ENCODE measurements at regions not wholly inside any gene's neighbourhood (a gene's known extent, or its start where the extent isn't known, plus 50 kb on each side); places are given as distances from the start of the nearest gene placed in this dataset.

GRCh38 chr20:36092398-36093024, 62.0 kb upstream of the EPB41L1 start:
- H3K9me3 ChIP-seq (ENCODE audit: control insufficient read depth in 4 of 4, low read length in 3 of 4): no peaks in the 10 kb centered on the region
- no peaks in the 10 kb centered on the region for H3K27me3 ChIP-seq (ENCODE audit: control insufficient read depth in 4 of 4, insufficient read depth in 4 of 4, low read length in 3 of 4)
- peaks cover 7 to 15% (median 10%) of the 10 kb centered on the region in 4 donors for H3K4me1 ChIP-seq (ENCODE audit: control insufficient read depth in 4 of 4, insufficient read depth in 4 of 4, low read length in 3 of 4)
- no peak overlapping the region for H3K9ac ChIP-seq (ENCODE audit: low read depth in 1 of 2, low read length in 2 of 2)
- peak overlapping the region in 2 of 3 donors; percentile 72 to 78 for H3K4me3 ChIP-seq (ENCODE audit: low read depth in 1 of 3, low read length in 3 of 3)
- no peak for DNase-seq (ENCODE audit: low spot score)
- no peak overlapping the region for H3K27ac ChIP-seq (ENCODE audit: low read depth in 1 of 2, low read length in 2 of 2)
- WGBS: under 1% methylated on average over 89 of the region's 89 CpGs
- no peaks in the 10 kb centered on the region for H3K36me3 ChIP-seq (ENCODE audit: control insufficient read depth in 4 of 4, insufficient read depth in 3 of 4, low read depth in 1 of 4, low read length in 3 of 4)
- TF ChIP-seq TAF1 (conservative IDR thresholded peaks at IDR 0.05) (no peak), FOXA2 (IDR thresholded peaks at IDR 0.05) (no peak), HNF4G (IDR thresholded peaks at IDR 0.05) (no peak), JUND (IDR thresholded peaks at IDR 0.05) (no peak), SP1 (IDR thresholded peaks at IDR 0.05) (no peak), FOXA1 (IDR thresholded peaks at IDR 0.05) (no peak), CTCF (IDR thresholded peaks at IDR 0.05; ENCODE audit: low read depth, low read length, missing input control) (no peak), NR2F2 (IDR thresholded peaks at IDR 0.05) (no peak), HNF4A (conservative IDR thresholded peaks at IDR 0.05) (no peak), EGR1 (IDR thresholded peaks at IDR 0.05; ENCODE audit: low read depth in 2 of 2) (no peak), YY1 (IDR thresholded peaks at IDR 0.05) (no peak), RAD21 (IDR thresholded peaks at IDR 0.05) (no peak)
- TF ChIP-seq, protein P1, sequence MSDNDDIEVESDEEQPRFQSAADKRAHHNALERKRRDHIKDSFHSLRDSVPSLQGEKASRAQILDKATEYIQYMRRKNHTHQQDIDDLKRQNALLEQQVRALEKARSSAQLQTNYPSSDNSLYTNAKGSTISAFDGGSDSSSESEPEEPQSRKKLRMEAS (IDR thresholded peaks at IDR 0.05): no peak
- TF ChIP-seq, protein P2, sequence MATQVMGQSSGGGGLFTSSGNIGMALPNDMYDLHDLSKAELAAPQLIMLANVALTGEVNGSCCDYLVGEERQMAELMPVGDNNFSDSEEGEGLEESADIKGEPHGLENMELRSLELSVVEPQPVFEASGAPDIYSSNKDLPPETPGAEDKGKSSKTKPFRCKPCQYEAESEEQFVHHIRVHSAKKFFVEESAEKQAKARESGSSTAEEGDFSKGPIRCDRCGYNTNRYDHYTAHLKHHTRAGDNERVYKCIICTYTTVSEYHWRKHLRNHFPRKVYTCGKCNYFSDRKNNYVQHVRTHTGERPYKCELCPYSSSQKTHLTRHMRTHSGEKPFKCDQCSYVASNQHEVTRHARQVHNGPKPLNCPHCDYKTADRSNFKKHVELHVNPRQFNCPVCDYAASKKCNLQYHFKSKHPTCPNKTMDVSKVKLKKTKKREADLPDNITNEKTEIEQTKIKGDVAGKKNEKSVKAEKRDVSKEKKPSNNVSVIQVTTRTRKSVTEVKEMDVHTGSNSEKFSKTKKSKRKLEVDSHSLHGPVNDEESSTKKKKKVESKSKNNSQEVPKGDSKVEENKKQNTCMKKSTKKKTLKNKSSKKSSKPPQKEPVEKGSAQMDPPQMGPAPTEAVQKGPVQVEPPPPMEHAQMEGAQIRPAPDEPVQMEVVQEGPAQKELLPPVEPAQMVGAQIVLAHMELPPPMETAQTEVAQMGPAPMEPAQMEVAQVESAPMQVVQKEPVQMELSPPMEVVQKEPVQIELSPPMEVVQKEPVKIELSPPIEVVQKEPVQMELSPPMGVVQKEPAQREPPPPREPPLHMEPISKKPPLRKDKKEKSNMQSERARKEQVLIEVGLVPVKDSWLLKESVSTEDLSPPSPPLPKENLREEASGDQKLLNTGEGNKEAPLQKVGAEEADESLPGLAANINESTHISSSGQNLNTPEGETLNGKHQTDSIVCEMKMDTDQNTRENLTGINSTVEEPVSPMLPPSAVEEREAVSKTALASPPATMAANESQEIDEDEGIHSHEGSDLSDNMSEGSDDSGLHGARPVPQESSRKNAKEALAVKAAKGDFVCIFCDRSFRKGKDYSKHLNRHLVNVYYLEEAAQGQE (IDR thresholded peaks at IDR 0.05): no peak
- TF ChIP-seq, protein P3, sequence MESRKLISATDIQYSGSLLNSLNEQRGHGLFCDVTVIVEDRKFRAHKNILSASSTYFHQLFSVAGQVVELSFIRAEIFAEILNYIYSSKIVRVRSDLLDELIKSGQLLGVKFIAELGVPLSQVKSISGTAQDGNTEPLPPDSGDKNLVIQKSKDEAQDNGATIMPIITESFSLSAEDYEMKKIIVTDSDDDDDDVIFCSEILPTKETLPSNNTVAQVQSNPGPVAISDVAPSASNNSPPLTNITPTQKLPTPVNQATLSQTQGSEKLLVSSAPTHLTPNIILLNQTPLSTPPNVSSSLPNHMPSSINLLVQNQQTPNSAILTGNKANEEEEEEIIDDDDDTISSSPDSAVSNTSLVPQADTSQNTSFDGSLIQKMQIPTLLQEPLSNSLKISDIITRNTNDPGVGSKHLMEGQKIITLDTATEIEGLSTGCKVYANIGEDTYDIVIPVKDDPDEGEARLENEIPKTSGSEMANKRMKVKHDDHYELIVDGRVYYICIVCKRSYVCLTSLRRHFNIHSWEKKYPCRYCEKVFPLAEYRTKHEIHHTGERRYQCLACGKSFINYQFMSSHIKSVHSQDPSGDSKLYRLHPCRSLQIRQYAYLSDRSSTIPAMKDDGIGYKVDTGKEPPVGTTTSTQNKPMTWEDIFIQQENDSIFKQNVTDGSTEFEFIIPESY (IDR thresholded peaks at IDR 0.05): no peak
